ENCODE measurements at regions not wholly inside any gene's neighbourhood (a gene's known extent, or its start where the extent isn't known, plus 50 kb on each side); places are given as distances from the start of the nearest gene placed in this dataset.

GRCh38 chr14:82830596-82830995 is 1296.9 kb upstream of the SEL1L start:
- Histone ChIP-seq H3K27me3 (ENCODE audit: insufficient read depth, low read depth, low read length) (no peaks in the 10 kb centered on the region), H3K4me3 (ENCODE audit: low read length) (no peak overlapping the region), H3K9ac (ENCODE audit: low read length) (no peak overlapping the region), H3K9me3 (ENCODE audit: low read length) (no peaks in the 10 kb centered on the region), H2AFZ (ENCODE audit: low read depth, low read length) (no peak overlapping the region), H3K27ac (ENCODE audit: low read length) (no peak overlapping the region), H3K9me2 (ENCODE audit: insufficient read depth, low read length) (no peaks in the 10 kb centered on the region), H3K36me3 (ENCODE audit: insufficient read depth, low read length) (no peaks in the 10 kb centered on the region), H3K79me2 (replicated peaks; ENCODE audit: insufficient read depth, low read length) (no peaks in the 10 kb centered on the region), H3K4me2 (ENCODE audit: low read length) (no peak overlapping the region), H3F3A (ENCODE audit: insufficient read depth, low read length, poor library complexity, severe bottlenecking) (no peaks in the 10 kb centered on the region), H4K20me1 (ENCODE audit: insufficient read depth) (no peaks in the 10 kb centered on the region)
- no peak for TF ChIP-seq REST (IDR thresholded peaks at IDR 0.05; ENCODE audit: borderline replicate concordance)
- no peak for TF ChIP-seq EP300 (conservative IDR thresholded peaks at IDR 0.05; ENCODE audit: poor library complexity, severe bottlenecking)
- TF ChIP-seq RAD21 (conservative IDR thresholded peaks at IDR 0.05): no peak
- TF ChIP-seq TAF1 (IDR thresholded peaks at IDR 0.05; ENCODE audit: low read depth): no peak
- TF ChIP-seq CTCF (IDR thresholded peaks at IDR 0.05; ENCODE audit: poor library complexity, severe bottlenecking): no peak
- TF ChIP-seq POLR2AphosphoS5 (IDR thresholded peaks at IDR 0.05): no peak
- no peak for TF ChIP-seq SMC3 (conservative IDR thresholded peaks at IDR 0.05; ENCODE audit: poor library complexity)
- no peak for TF ChIP-seq EZH2 (IDR thresholded peaks at IDR 0.05; ENCODE audit: borderline replicate concordance, insufficient read depth, low read length, poor library complexity, severe bottlenecking)
- no peak for TF ChIP-seq MXI1 (conservative IDR thresholded peaks at IDR 0.05; ENCODE audit: poor library complexity, severe bottlenecking)

- Histone ChIP-seq H3K9me2 (ENCODE audit: insufficient read depth, low read length) (no peaks in the 10 kb centered on the region), H3F3A (ENCODE audit: insufficient read depth, low read length, poor library complexity, severe bottlenecking) (no peaks in the 10 kb centered on the region), H3K27me3 (ENCODE audit: insufficient read depth, low read depth, low read length) (no peaks in the 10 kb centered on the region), H3K9ac (ENCODE audit: low read length) (no peak overlapping the region), H2AFZ (ENCODE audit: low read depth, low read length) (no peak overlapping the region), H3K9me3 (ENCODE audit: low read length) (no peaks in the 10 kb centered on the region), H3K36me3 (ENCODE audit: insufficient read depth, low read length) (no peaks in the 10 kb centered on the region), H3K4me2 (ENCODE audit: low read length) (no peak overlapping the region), H3K4me3 (ENCODE audit: low read length) (no peak overlapping the region), H3K79me2 (replicated peaks; ENCODE audit: insufficient read depth, low read length) (no peaks in the 10 kb centered on the region), H4K20me1 (ENCODE audit: insufficient read depth) (no peaks in the 10 kb centered on the region), H3K27ac (ENCODE audit: low read length) (no peak overlapping the region)
- TF ChIP-seq TAF1 (IDR thresholded peaks at IDR 0.05; ENCODE audit: low read depth) (no peak), POLR2AphosphoS5 (IDR thresholded peaks at IDR 0.05) (no peak), EP300 (conservative IDR thresholded peaks at IDR 0.05; ENCODE audit: poor library complexity, severe bottlenecking) (no peak), CTCF (IDR thresholded peaks at IDR 0.05; ENCODE audit: poor library complexity, severe bottlenecking) (no peak), MXI1 (conservative IDR thresholded peaks at IDR 0.05; ENCODE audit: poor library complexity, severe bottlenecking) (no peak), SMC3 (conservative IDR thresholded peaks at IDR 0.05; ENCODE audit: poor library complexity) (no peak), RAD21 (conservative IDR thresholded peaks at IDR 0.05) (no peak), REST (IDR thresholded peaks at IDR 0.05; ENCODE audit: borderline replicate concordance) (no peak)
Measured at GRCh38 chr14:82836256-82836950, 1302.8 kb upstream of the SEL1L start.
